Endodermal cell (in vitro differentiated cells): ENCODE measurements at regions not wholly inside any gene's neighbourhood (a gene's known extent, or its start where the extent isn't known, plus 50 kb on each side); places are given as distances from the start of the nearest gene placed in this dataset.

ENCODE experiments used
- DNase-seq: peaks from one replicate; pipeline ENCODE4 v3.0.0-alpha.2; 2017
- H3K27ac ChIP-seq: 2 replicates; pipeline ENCODE4 v1.5.1; 2013; ENCODE audit warnings: mild to moderate bottlenecking, low read depth, low read length, moderate library complexity
- H3K27me3 ChIP-seq: 2 replicates; pipeline ENCODE4 v1.6.1; 2013; ENCODE audit warnings: mild to moderate bottlenecking, low read length, moderate library complexity; ENCODE audit not compliant: insufficient read depth, control insufficient read depth, poor library complexity, severe bottlenecking
- H3K36me3 ChIP-seq: 2 replicates; pipeline ENCODE4 v1.7.0; 2013; ENCODE audit warnings: mild to moderate bottlenecking, low read length, moderate library complexity; ENCODE audit not compliant: control insufficient read depth, insufficient read depth
- H3K4me1 ChIP-seq: one replicate; pipeline ENCODE4 v1.7.0; 2013; ENCODE audit warnings: low read length; ENCODE audit not compliant: control insufficient read depth, insufficient read depth
- H3K4me3 ChIP-seq: 2 replicates; pipeline ENCODE4 v1.5.1; 2013; ENCODE audit warnings: mild to moderate bottlenecking, low read length, moderate library complexity
- H3K9ac ChIP-seq: 2 replicates; pipeline ENCODE4 v1.6.1; 2013; ENCODE audit warnings: mild to moderate bottlenecking, low read length, moderate library complexity; ENCODE audit not compliant: poor library complexity, severe bottlenecking; ENCODE audit errors: extremely low read depth
- H3K9me3 ChIP-seq: 2 replicates; pipeline ENCODE4 v1.6.1; 2013; ENCODE audit warnings: mild to moderate bottlenecking, low read length, moderate library complexity; ENCODE audit not compliant: control insufficient read depth
- H3K27ac Mint-ChIP-seq: 2 replicates; pipeline ENCODE4 v1.8.0; 2020; ENCODE audit warnings: mixed read lengths
- H3K27me3 Mint-ChIP-seq: 2 replicates; pipeline ENCODE4 v1.8.0; 2021; ENCODE audit warnings: mild to moderate bottlenecking, mixed read lengths; ENCODE audit not compliant: insufficient read depth
- H3K36me3 Mint-ChIP-seq: 2 replicates; pipeline ENCODE4 v1.8.0; 2020; ENCODE audit warnings: low read depth, mixed read lengths
- H3K4me1 Mint-ChIP-seq: 2 replicates; pipeline ENCODE4 v1.8.0; 2020; ENCODE audit warnings: mixed read lengths
- H3K4me3 Mint-ChIP-seq: 2 replicates; pipeline ENCODE4 v1.8.0; 2020; ENCODE audit warnings: mild to moderate bottlenecking, moderate library complexity, mixed read lengths
- H3K9me3 Mint-ChIP-seq: 2 replicates; pipeline ENCODE4 v1.8.0; 2020; ENCODE audit warnings: mild to moderate bottlenecking, mixed read lengths
- WGBS, 2 experiments: methylation state at CpG; one replicate each; pipeline versions ENCODE4 v1.1.5 to v1.1.7; 2013; ENCODE audit warnings: missing lambda C conversion rate in 2 of 2, mixed read lengths in 1 of 2; ENCODE audit not compliant: insufficient coverage in 1 of 2, insufficient read length in 1 of 2; 5-methylcytosine and 5-hydroxymethylcytosine counted together
- TF ChIP-seq, protein P1 (sequence below): fragments of 200-600 bp; sonication (generic); conservative IDR thresholded peaks from 2 replicates; pipeline ENCODE4 v1.5.0; 2021; ENCODE audit warnings: antibody characterized with exemption, mild to moderate bottlenecking

DNA sequence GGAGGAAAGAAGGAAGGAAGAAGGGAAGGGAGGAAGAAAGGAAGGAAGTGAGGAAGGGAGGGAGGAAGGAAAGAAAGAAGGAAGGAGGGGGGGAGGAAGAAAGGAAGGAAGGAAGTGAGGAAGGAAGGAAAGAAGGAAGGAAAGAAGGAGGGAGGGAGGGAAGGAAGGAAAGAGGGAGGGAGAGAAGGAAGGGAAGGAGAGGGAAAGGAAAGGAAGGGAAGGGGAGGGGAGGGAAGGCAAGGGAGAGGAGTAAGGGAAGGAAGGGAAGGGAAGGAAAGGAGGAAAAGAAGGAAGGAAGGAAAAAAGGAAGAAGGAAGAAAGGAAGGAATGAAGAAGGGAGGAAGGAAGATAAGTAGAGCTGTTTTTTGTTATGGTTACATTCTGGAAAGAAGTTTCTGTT lies 141.2 kb downstream of the LRRC3B start:
- no peaks in the 10 kb centered on the region for H3K36me3 ChIP-seq
- no peaks in the 10 kb centered on the region for H3K27me3 ChIP-seq
- DNase-seq = no peak
- Mint-ChIP-seq H3K36me3 (no peaks in the 10 kb centered on the region), H3K27ac (no peak overlapping the region), H3K4me3 (no peak overlapping the region), H3K27me3 (no peaks in the 10 kb centered on the region), H3K4me1 (no peaks in the 10 kb centered on the region), H3K9me3 (no peaks in the 10 kb centered on the region)
- H3K4me1 ChIP-seq = no peaks in the 10 kb centered on the region
- no peak overlapping the region for H3K27ac ChIP-seq
- TF ChIP-seq, protein P1, sequence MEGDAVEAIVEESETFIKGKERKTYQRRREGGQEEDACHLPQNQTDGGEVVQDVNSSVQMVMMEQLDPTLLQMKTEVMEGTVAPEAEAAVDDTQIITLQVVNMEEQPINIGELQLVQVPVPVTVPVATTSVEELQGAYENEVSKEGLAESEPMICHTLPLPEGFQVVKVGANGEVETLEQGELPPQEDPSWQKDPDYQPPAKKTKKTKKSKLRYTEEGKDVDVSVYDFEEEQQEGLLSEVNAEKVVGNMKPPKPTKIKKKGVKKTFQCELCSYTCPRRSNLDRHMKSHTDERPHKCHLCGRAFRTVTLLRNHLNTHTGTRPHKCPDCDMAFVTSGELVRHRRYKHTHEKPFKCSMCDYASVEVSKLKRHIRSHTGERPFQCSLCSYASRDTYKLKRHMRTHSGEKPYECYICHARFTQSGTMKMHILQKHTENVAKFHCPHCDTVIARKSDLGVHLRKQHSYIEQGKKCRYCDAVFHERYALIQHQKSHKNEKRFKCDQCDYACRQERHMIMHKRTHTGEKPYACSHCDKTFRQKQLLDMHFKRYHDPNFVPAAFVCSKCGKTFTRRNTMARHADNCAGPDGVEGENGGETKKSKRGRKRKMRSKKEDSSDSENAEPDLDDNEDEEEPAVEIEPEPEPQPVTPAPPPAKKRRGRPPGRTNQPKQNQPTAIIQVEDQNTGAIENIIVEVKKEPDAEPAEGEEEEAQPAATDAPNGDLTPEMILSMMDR = no peak
- H3K9ac ChIP-seq = no peak overlapping the region
- H3K4me3 ChIP-seq = no peak overlapping the region
- H3K9me3 ChIP-seq = no peaks in the 10 kb centered on the region

DNA sequence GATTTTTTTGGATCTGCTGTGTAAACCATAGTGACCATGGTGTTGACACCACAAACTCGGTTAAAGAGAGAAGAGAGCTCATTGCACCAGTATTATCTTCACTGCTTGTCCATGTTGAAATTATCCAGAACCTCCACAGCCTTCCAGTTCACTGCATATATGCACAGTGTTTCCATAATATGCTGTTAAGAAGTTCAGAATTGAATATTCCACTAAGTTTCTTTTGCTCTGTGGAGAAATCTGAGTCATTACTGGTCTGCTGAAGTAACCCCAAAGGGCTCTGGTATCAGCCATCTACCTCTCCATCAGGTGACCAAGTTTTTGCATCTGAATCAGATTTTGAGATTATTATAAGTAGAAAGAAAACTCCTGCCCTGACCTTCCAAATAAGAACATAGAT lies 143.5 kb downstream of the LRRC3B start:
- no peak for DNase-seq
- H3K27ac Mint-ChIP-seq = no peak overlapping the region
- 86 to 88% methylated on average over 1 of the region's 1 CpG for WGBS, 2 experiments
- H3K4me3 Mint-ChIP-seq = no peak overlapping the region
- H3K4me1 Mint-ChIP-seq = no peaks in the 10 kb centered on the region
- Histone ChIP-seq H3K9me3 (no peaks in the 10 kb centered on the region), H3K36me3 (no peaks in the 10 kb centered on the region), H3K4me1 (no peaks in the 10 kb centered on the region), H3K9ac (no peak overlapping the region), H3K27ac (no peak overlapping the region), H3K27me3 (no peaks in the 10 kb centered on the region), H3K4me3 (no peak overlapping the region)
- H3K36me3 Mint-ChIP-seq = no peaks in the 10 kb centered on the region
- H3K27me3 Mint-ChIP-seq = no peaks in the 10 kb centered on the region
- H3K9me3 Mint-ChIP-seq = no peaks in the 10 kb centered on the region
- TF ChIP-seq, protein P1 = no peak

DNA sequence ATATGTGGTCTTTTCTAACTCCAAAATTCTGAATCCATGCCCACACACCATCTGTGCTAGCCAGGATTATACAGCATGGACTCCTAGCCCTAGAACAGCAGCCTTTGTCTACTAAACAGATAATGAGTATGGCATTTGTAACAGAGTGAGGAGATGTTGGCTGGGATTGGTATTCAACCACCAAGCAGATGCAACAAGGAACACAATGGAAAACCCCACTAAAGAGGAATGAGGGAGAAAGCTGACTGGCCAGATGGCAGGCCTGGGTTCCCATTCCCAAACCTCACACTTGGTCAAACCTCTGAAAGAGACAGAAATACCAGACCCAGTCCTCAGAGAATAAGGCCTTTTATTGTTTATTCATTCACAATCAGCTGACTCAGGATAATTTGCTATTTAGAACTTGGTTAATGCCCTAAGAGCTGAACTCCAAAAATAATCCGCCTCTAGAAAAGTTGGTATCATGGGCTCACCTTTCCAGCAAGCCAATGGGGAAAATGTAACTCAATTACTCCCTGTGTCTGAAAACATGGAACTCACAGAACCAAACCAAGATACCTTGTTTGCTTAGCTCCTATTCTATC lies 145.6 kb downstream of the LRRC3B start:
- H3K4me3 Mint-ChIP-seq = no peak overlapping the region
- H3K27me3 Mint-ChIP-seq = no peaks in the 10 kb centered on the region
- no peaks in the 10 kb centered on the region for H3K36me3 Mint-ChIP-seq
- Histone ChIP-seq H3K4me3 (no peak overlapping the region), H3K9me3 (no peaks in the 10 kb centered on the region), H3K36me3 (no peaks in the 10 kb centered on the region), H3K4me1 (no peaks in the 10 kb centered on the region), H3K27ac (no peak overlapping the region), H3K9ac (no peak overlapping the region), H3K27me3 (no peaks in the 10 kb centered on the region)
- H3K4me1 Mint-ChIP-seq = no peaks in the 10 kb centered on the region
- H3K27ac Mint-ChIP-seq = no peak overlapping the region
- DNase-seq = no peak
- no peaks in the 10 kb centered on the region for H3K9me3 Mint-ChIP-seq
- TF ChIP-seq, protein P1 = no peak
- 93 to 100% methylated on average over 1 of the region's 1 CpG for WGBS, 2 experiments
